T-helper 2 cell treated with Interferon-gamma antibody and Interleukin-4, amounts not matched to agents 5 μg/mL and 100 μg/mL, for 36 hours (primary cell): ENCODE measurements at regions not wholly inside any gene's neighbourhood (a gene's known extent, or its start where the extent isn't known, plus 50 kb on each side); places are given as distances from the start of the nearest gene placed in this dataset.
"Not testable (repeated sequence)": the region's sequence is repeated elsewhere in the genome, so short reads cannot be mapped to it uniquely, and the experiment has no call there.

ENCODE experiments used
- DNase-seq: peaks from one replicate; pipeline ENCODE4 v3.0.0; 2021; ENCODE audit warnings: low spot score
- H3K27ac Mint-ChIP-seq: one replicate; pipeline ENCODE4 v1.8.0; 2021; ENCODE audit warnings: mild to moderate bottlenecking, mixed read lengths
- H3K27me3 Mint-ChIP-seq: one replicate; pipeline ENCODE4 v1.8.0; 2021; ENCODE audit warnings: low read depth, mixed read lengths
- H3K36me3 Mint-ChIP-seq: one replicate; pipeline ENCODE4 v1.8.0; 2021; ENCODE audit warnings: low read depth, mixed read lengths
- H3K4me1 Mint-ChIP-seq: one replicate; pipeline ENCODE4 v1.8.0; 2021; ENCODE audit warnings: low read depth, mixed read lengths
- H3K4me3 Mint-ChIP-seq: one replicate; pipeline ENCODE4 v1.8.0; 2022; ENCODE audit warnings: mild to moderate bottlenecking, moderate library complexity, mixed read lengths
- H3K9me3 Mint-ChIP-seq: one replicate; pipeline ENCODE4 v1.8.0; 2021; ENCODE audit warnings: mixed read lengths

DNA sequence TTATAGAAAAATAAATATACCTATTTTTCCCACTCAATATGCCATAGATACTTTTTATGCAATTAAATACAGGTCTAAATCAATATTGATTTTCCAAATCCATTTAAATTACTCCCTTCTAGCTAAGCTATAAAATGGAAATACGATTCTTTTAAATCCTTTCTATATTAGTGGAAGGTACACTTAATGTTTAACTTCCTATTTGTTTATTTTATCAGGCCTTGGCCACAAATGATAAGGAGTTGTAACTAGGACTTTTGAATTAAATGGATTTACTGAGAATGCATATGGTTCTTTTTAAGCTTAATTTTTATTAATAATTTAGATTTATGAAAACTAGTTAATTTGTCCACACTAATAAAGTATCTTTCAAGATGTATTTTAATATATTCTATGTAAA is 517.0 kb upstream of the CHD1 start:
- Mint-ChIP-seq H3K27ac (no peak overlapping the region), H3K4me3 (no peak overlapping the region), H3K9me3 (no peaks in the 10 kb centered on the region), H3K4me1 (no peaks in the 10 kb centered on the region), H3K27me3 (no peaks in the 10 kb centered on the region), H3K36me3 (no peaks in the 10 kb centered on the region)
- DNase-seq = no peak

DNA sequence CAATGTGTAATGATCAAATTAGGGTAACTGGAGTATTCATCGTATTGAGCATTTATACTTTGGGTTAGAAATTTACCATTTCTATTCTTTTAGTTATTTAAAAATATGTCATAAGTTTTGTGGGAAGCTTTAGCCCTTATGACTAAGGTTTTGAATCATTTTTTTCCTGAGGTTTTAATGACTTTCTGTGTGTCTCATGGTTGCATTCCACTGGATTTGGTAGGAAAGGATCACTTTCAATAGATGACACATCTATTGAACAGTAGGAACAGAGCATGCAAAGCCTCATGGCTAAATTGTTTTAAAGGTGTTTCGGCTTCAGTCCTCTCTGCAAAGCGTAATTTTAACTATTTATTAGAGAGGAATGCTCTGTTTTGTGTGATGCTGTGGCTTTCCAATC is 512.4 kb upstream of the CHD1 start:
- no peaks in the 10 kb centered on the region for H3K36me3 Mint-ChIP-seq
- no peak overlapping the region for H3K4me3 Mint-ChIP-seq
- H3K9me3 Mint-ChIP-seq = no peaks in the 10 kb centered on the region
- no peak overlapping the region for H3K27ac Mint-ChIP-seq
- H3K27me3 Mint-ChIP-seq = no peaks in the 10 kb centered on the region
- H3K4me1 Mint-ChIP-seq = no peaks in the 10 kb centered on the region
- DNase-seq = no peak

DNA sequence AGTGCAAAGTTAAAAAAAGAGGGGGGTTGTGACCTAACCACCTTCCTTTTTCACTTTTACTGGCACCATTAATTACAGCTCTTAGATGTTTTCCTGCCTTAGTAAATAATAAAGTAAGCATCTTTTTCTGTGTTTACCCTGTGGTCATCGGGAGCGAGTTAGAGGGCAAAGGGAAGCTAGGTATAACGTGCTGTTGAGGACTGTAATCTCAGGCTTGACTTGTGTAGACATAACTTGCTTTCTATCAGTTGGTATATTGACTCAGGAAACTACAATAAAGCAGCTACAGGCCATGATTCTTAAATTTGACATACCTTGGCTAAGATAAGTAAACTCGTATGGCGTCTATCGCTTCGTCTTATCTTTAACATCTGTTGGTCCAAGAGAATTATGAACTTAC is 509.8 kb upstream of the CHD1 start:
- H3K36me3 Mint-ChIP-seq = no peaks in the 10 kb centered on the region
- DNase-seq = no peak
- no peak overlapping the region for H3K27ac Mint-ChIP-seq

DNA sequence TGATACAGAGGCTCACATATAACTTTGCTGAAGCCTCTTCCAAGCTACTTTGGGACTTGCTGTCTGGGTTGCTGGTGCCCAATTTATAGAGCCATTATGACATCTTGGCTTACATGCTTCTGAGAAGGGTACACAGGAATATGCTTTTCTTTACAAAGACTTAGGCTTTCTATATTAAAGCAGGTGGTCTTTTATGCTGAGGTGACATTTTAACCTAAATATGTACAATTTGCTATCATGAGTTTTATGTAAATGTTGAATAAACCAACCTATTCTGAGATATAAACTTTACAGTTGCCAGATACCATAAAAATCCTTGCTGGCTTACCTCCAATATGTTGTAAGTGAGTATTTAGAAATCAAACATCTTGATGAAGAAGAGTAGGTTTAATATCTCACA is 509.2 kb upstream of the CHD1 start:
- no peak overlapping the region for H3K27ac Mint-ChIP-seq
- no peaks in the 10 kb centered on the region for H3K4me1 Mint-ChIP-seq
- no peak overlapping the region for H3K4me3 Mint-ChIP-seq
- no peak for DNase-seq
- H3K27me3 Mint-ChIP-seq = no peaks in the 10 kb centered on the region
- H3K36me3 Mint-ChIP-seq = no peaks in the 10 kb centered on the region
- no peaks in the 10 kb centered on the region for H3K9me3 Mint-ChIP-seq

More for the DNA sequence above, 509.8 kb upstream of the CHD1 start:
- no peak overlapping the region for H3K4me3 Mint-ChIP-seq
- no peaks in the 10 kb centered on the region for H3K4me1 Mint-ChIP-seq
- no peaks in the 10 kb centered on the region for H3K9me3 Mint-ChIP-seq
- H3K27me3 Mint-ChIP-seq = no peaks in the 10 kb centered on the region

DNA sequence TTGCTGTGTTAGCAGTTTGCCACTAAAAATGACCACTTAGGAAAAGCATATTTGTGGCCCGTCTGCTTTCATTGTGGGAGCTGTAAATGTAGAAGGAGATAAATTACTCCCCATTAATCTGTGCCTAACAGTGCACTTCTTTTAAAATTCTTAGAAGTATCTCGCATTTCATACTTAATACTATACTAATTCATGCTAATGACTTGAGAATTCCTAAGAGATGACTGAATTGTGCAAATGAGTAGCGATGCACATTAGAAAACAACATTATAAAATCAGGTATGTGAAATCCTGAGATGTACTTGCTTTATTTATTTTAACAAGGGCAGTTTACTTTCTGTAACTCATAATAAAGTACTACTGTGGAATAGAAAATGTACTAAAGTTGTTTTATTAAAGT is 494.6 kb upstream of the CHD1 start:
- H3K4me1 Mint-ChIP-seq, H3K9me3 Mint-ChIP-seq, DNase-seq, H3K4me3 Mint-ChIP-seq, H3K27ac Mint-ChIP-seq, H3K27me3 Mint-ChIP-seq, H3K36me3 Mint-ChIP-seq: not testable (repeated sequence)

DNA sequence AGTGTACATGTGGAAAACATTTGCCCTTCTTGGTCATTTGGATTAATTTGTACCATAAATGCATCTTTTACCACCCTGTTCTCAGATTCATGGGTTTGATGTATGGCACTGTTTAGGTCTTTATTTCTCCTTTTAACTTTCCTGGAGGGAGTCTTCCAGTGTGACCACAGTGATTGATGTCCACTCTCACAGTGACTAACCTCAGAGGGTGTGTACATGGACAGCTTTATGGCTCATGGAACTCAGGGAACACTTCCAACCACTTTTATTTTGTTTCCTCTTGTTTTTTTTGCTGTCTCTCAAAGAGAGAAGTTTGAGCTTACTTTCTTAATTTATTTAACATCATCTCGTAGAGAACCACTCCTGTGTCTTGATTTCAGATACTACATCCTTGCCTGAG is 489.8 kb upstream of the CHD1 start:
- H3K4me1 Mint-ChIP-seq, H3K27ac Mint-ChIP-seq, H3K36me3 Mint-ChIP-seq, H3K4me3 Mint-ChIP-seq, H3K27me3 Mint-ChIP-seq, DNase-seq, H3K9me3 Mint-ChIP-seq: not testable (repeated sequence)

DNA sequence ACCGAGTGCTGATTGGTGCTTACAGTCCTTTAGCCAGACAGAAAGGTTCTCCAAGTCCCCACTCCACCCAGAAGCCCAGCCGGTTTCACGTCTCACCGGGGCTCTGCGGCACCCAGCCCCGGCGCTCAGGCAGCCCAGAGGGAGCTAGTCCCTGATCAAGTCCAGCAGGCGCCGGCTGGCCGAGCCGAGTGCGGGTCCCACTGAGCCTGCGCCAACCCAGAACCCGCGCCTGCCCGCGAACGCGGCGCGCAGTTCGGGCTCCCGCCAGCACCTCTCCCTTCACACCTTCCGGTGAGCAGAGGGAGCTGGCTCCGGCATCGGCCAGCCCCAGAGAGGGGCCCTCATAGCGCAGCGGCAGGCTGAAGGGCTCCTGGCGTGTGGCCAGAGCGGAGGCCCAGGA is 481.6 kb upstream of the CHD1 start:
- DNase-seq, H3K4me1 Mint-ChIP-seq, H3K9me3 Mint-ChIP-seq, H3K36me3 Mint-ChIP-seq, H3K27ac Mint-ChIP-seq, H3K4me3 Mint-ChIP-seq, H3K27me3 Mint-ChIP-seq: not testable (repeated sequence)

DNA sequence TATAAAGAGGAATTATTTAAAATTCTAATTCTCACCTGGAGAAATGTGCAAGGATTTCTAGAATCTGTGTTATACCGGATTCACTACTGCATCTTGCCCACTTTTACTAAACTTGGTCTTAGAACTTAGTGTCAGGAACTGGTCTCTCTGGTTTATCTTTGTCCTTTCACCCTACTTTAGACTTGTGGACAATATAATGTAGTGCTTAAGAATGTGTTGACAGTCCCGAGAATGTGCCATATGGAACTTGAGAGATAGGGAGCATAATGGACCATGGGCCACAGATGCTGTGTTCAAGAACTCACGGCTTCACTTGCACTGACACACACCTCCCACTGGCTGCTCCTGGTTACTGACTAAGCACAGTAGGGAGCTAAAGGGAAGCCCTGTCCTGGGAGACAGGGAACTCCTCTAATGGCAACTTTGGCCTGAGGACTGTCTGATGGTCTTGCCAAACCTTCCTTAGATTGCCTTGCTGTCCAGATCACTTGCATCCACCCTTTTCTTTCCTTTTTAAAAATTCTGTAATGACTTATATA is 476.0 kb upstream of the CHD1 start:
- not testable (repeated sequence) for H3K27me3 Mint-ChIP-seq, H3K9me3 Mint-ChIP-seq, H3K4me3 Mint-ChIP-seq, H3K4me1 Mint-ChIP-seq, H3K27ac Mint-ChIP-seq, DNase-seq, H3K36me3 Mint-ChIP-seq

DNA sequence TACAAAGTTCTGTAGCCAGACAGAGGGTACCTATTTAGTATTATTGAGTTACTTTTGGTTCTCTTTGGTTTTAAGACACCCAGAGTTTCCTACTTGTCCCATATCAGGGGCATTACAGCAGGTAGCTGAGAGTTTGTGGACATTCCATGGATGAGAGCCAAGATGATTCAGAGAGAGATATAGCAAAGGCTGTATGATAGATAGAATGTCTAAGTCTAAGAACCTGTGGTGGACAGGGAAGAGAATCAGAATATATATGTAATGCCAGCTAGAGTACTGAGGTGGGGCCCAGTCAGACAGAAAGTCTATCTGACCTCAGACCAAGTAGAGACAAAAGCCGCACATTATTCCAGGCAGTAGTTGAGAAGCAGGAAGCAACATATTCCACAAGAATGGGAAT is 471.8 kb upstream of the CHD1 start:
- not testable (repeated sequence) for H3K36me3 Mint-ChIP-seq, H3K4me1 Mint-ChIP-seq, H3K27me3 Mint-ChIP-seq, H3K4me3 Mint-ChIP-seq, H3K9me3 Mint-ChIP-seq, H3K27ac Mint-ChIP-seq, DNase-seq

DNA sequence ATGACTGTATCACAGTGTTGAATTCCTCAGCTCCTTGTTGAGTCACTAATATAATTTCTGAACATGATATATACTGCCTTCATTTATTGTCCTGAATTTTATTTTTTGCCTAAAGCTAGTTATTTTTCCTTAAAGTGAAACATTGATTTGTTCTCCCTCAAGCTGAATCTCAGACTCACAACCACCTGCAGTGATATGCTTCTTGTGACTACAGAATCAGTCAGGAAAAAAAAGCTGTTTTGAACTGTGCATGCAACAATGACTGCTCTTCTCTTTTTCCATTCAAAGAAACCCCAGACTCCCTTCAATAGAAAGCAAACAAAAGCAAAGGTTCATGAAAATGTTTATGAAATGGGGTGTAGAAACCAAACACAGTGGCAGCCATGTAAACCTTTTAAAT is 470.2 kb upstream of the CHD1 start:
- Mint-ChIP-seq H3K9me3 (peaks cover 7% of the 10 kb centered on the region), H3K4me3 (no peak overlapping the region), H3K36me3 (no peaks in the 10 kb centered on the region), H3K27ac (no peak overlapping the region), H3K27me3 (no peaks in the 10 kb centered on the region), H3K4me1 (no peaks in the 10 kb centered on the region)
- no peak for DNase-seq

DNA sequence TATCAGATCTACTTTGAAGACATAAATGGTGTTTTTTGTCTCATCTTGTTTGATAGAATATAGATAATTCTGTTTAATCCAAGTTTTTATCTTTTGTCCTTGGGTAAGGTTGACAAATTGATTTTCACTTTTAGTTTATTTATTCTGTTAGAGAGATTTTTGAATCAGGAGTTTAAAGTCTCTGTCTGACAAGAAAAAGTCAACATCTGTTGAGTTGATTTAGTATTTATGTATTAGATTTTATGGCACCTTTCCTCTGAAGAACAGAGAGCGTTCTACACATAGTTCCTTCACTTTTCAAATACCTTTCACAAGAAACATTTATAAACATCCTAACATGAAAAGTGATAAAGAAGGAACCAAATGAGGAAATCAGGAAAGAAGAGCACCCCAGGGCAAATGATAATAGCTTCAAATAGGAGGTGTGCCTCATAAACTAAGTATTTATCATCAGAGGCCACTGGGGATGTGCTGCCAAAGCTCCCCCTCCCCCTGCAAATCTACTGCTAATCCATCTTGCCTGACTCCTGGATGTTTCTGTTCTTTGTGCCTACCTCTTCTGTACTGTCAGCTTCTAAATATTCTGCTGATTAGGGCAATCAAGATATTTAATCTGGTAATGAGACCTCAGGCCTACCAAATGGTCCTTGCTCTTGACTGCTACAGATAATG is 457.7 kb upstream of the CHD1 start:
- Mint-ChIP-seq H3K9me3 (peaks cover 12% of the 10 kb centered on the region), H3K36me3 (no peaks in the 10 kb centered on the region), H3K4me1 (no peaks in the 10 kb centered on the region), H3K27ac (no peak overlapping the region), H3K4me3 (no peak overlapping the region), H3K27me3 (no peaks in the 10 kb centered on the region)
- DNase-seq = no peak

DNA sequence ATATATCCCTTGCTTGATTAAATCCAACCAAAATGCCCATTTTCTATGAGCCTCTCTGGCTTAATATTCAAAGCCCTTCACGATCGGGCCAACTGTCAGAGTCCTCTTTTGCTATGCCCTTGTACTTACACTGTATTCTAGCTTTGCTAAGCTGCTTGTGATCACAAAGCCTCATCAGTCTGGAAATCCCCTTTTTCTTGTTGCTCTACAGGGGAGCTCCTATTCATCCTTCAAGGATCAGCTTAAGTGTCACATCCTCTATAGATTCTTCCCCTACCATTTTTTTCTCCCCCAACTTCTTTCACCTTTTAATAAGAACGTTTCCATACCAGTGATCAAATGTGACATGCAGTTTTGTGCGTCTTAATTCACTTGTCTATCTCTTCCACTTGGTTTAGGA is 450.4 kb upstream of the CHD1 start:
- H3K36me3 Mint-ChIP-seq = no peaks in the 10 kb centered on the region
- peaks cover 12% of the 10 kb centered on the region for H3K9me3 Mint-ChIP-seq
- H3K4me3 Mint-ChIP-seq = no peak overlapping the region
- no peak overlapping the region for H3K27ac Mint-ChIP-seq
- H3K4me1 Mint-ChIP-seq = no peaks in the 10 kb centered on the region
- DNase-seq = no peak
- H3K27me3 Mint-ChIP-seq = no peaks in the 10 kb centered on the region

DNA sequence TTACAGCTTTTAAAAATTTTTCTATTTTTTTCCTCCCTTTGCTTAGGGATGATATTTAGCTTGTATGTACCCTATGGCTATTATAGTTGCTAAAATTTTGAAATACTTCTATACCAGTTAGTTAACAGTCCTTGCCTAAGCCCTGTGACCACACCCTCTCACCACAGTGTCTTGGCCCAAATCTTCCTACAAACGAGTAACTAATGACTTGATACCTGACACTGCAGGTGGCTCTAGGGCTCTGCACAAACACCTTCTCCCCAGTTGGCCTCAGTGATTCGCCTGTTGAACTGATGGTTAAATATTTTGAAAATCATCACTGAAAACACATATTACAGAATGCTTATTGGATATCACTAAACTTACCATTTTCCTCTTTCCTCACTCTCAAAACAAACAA is 449.6 kb upstream of the CHD1 start:
- Mint-ChIP-seq H3K36me3 (no peaks in the 10 kb centered on the region), H3K4me3 (no peak overlapping the region), H3K27ac (no peak overlapping the region), H3K9me3 (peaks cover 8% of the 10 kb centered on the region), H3K4me1 (no peaks in the 10 kb centered on the region), H3K27me3 (no peaks in the 10 kb centered on the region)
- DNase-seq = no peak

DNA sequence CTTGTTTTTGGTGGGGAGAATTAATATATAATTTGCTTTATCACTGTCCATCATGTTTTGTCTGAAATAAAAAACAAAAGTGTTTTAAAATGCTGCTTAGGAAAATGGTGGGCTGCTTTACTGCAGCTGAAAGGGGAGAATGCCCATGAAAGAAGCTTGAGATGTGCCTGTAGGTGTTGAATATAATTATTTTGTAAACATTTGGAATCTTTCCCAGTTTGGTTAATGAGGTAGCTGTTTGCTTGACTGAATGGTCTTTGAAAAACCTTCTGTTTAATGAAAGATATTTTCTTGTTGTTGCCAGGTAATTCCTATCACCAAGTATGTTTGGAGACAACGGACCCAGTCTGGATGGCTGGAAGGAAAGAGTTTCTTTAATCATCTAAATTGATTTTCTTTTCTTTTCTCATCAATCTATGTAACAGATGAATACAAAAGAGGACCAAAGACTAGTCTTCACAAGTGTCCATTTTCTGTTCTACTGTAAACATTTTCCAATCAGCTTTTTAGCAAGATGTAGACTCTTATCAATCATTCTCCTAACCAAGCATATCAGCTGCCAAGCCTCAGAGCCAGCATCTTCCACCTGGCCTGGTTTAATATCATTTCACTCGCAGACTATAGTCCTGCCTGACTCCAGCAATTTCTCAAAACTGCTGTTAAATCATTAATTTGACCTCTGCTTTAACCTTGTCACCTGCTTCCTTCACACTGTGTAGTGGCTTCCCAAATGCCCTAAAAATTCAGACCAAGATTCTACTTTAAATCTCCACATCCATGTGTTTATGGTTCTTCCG is 441.2 kb upstream of the CHD1 start:
- no peak for DNase-seq
- no peaks in the 10 kb centered on the region for H3K9me3 Mint-ChIP-seq
- no peaks in the 10 kb centered on the region for H3K36me3 Mint-ChIP-seq
- no peak overlapping the region for H3K27ac Mint-ChIP-seq
- H3K27me3 Mint-ChIP-seq = no peaks in the 10 kb centered on the region
- H3K4me1 Mint-ChIP-seq = no peaks in the 10 kb centered on the region
- no peak overlapping the region for H3K4me3 Mint-ChIP-seq

DNA sequence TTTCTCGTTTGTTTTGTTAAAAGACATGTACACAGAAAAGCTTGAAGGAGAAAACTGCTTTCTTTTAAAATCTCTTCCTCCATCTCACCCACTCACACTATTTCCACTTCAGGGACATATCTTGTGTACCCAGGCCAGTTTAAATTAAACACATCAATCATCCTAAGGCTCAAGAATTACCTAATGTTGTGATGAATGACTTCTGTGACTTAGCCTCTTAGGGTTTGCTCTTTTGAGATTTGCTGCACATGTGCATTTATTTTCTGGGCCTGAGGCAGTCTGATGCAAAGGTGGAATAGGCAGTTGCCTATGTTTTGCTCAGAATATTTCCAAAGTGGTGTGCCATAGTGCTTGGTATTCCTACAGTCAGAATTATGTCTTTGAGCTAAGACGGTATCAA is 439.9 kb upstream of the CHD1 start:
- H3K4me3 Mint-ChIP-seq = no peak overlapping the region
- H3K9me3 Mint-ChIP-seq = no peaks in the 10 kb centered on the region
- no peak overlapping the region for H3K27ac Mint-ChIP-seq

More for the DNA sequence above, 439.9 kb upstream of the CHD1 start:
- DNase-seq = no peak
- Mint-ChIP-seq H3K4me1 (no peaks in the 10 kb centered on the region), H3K27me3 (no peaks in the 10 kb centered on the region), H3K36me3 (no peaks in the 10 kb centered on the region)
